ENCODE measurements at regions not wholly inside any gene's neighbourhood (a gene's known extent, or its start where the extent isn't known, plus 50 kb on each side); places are given as distances from the start of the nearest gene placed in this dataset.

DNA sequence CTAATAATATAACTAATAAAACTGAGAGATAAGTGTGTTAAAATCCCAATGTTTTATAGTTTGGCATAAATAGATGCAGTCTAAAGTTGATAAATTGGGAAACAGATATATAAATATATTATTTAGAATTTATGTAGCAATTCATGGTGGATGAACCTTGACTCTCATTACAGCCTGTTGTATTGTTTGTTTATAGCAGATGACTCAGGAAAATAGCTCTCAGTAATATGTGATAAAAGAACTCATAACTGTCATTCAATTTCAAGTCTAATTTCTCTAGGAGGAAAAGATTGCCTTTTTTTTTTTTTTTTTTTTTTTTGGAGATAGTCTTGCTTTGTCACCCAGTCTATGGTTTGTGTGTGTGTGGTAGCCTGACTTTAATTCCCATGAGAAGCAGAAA is 603.2 kb upstream of the PKN2 start:
- CTCF ChIA-PET, result no interaction called here
- SMC1A ChIA-PET (ENCODE audit: uncharacterized antibody, unreplicated experiment), result interaction anchor here (0.6 kb wide), 1 partner anchor 24 kb away, joined by 3 read pairs; no protein-coding TSS in a partner anchor
- H3K36me3 ChIP-seq (ENCODE audit: control insufficient read depth in 2 of 2, insufficient read depth in 2 of 2, low read length in 1 of 2), result no peaks in the 10 kb centered on the region
- in situ Hi-C loops (cut with MboI), result no loop called here
- DNase-seq (ENCODE audit: low read depth, low spot score) (no peak), FAIRE-seq (no peak), ATAC-seq (no peak)
- H3K9me3 ChIP-seq (replicated peaks; ENCODE audit: control insufficient read depth, insufficient read depth, low read length), result no peaks in the 10 kb centered on the region
- POLR2A ChIA-PET, result no interaction called here
- no TSS peak for BruUV-seq (replicated peaks)
- H3K4me1 ChIP-seq (ENCODE audit: control insufficient read depth, insufficient read depth, low read length), result no peaks in the 10 kb centered on the region
- H3K27me3 ChIP-seq (replicated peaks in 1 of 2; ENCODE audit: control insufficient read depth in 2 of 2, insufficient read depth in 2 of 2, low read length in 1 of 2), result no peaks in the 10 kb centered on the region
- H3K4me3 ChIP-seq, result no peak overlapping the region
- no peak overlapping the region for H3K27ac ChIP-seq (ENCODE audit: control insufficient read depth, insufficient read depth)
- intact Hi-C loops (cut with micrococcal nuclease; ENCODE audit: unreplicated experiment), result no loop called here
- RAD21 ChIA-PET (ENCODE audit: unreplicated experiment), result interaction anchor here (0.7 kb wide), 1 partner anchor 111 kb away, joined by 3 read pairs; no protein-coding TSS in a partner anchor
- H3K79me2 ChIP-seq (ENCODE audit: control insufficient read depth, insufficient read depth, low read length), result no peaks in the 10 kb centered on the region
- H2AFZ ChIP-seq (ENCODE audit: control insufficient read depth, low read depth, low read length), result no peak overlapping the region
- no peak for TF ChIP-seq CHD1 (IDR thresholded peaks at IDR 0.05; ENCODE audit: low read depth, low read length)
- TF ChIP-seq IRF4 (IDR thresholded peaks at IDR 0.05; ENCODE audit: low read depth, low read length), result no peak
- TF ChIP-seq JUNB (IDR thresholded peaks at IDR 0.05), result no peak
- no peak for TF ChIP-seq SPI1 (IDR thresholded peaks at IDR 0.05; ENCODE audit: borderline replicate concordance, insufficient read depth, low read depth, low read length)
- no peak for TF ChIP-seq SUPT20H (IDR thresholded peaks at IDR 0.05; ENCODE audit: borderline replicate concordance, control insufficient read depth, low read depth, low read length)
- TF ChIP-seq IKZF2 (IDR thresholded peaks at IDR 0.05), result no peak
- no peak for TF ChIP-seq LARP7 (IDR thresholded peaks at IDR 0.05)
- no peak for TF ChIP-seq RAD51 (IDR thresholded peaks at IDR 0.05)
- H3K4me2 ChIP-seq (ENCODE audit: control insufficient read depth, insufficient read depth), result no peak overlapping the region
- H4K20me1 ChIP-seq (ENCODE audit: control insufficient read depth, insufficient read depth), result no peaks in the 10 kb centered on the region
- H3K9ac ChIP-seq (ENCODE audit: control insufficient read depth, insufficient read depth, low read length), result no peak overlapping the region

DNA sequence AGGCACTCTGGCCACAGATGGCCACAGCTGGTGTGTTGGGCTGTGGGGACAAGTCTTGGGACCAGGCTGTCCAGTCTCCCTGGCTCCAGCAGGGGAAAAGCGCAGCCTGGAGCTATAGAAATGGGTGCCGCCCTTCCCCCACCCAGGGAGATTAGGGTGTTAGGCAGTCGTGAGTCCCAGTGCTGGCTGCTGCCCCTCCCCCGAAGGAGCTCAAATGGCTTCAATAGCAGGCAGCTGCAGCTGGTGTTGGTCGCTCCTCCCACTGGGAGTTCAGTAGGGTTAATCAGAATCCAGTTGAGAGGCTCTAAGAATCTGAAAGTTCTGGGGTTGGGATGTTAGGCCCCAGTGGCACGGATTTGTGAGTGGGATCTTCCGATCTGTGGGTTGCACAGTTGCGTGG is 595.6 kb upstream of the PKN2 start:
- ChIA-PET SMC1A (ENCODE audit: uncharacterized antibody, unreplicated experiment) (no interaction called here), RAD21 (ENCODE audit: unreplicated experiment) (no interaction called here), POLR2A (no interaction called here), CTCF (no interaction called here)
- no peak overlapping the region for H2AFZ ChIP-seq (ENCODE audit: control insufficient read depth, low read depth, low read length)
- FAIRE-seq (no peak), DNase-seq (ENCODE audit: low read depth, low spot score) (no peak), ATAC-seq (no peak)
- no TSS peak for BruUV-seq (replicated peaks)
- H3K79me2 ChIP-seq (ENCODE audit: control insufficient read depth, insufficient read depth, low read length), result no peaks in the 10 kb centered on the region
- intact Hi-C loops (cut with micrococcal nuclease; ENCODE audit: unreplicated experiment), result no loop called here
- no peaks in the 10 kb centered on the region for H3K9me3 ChIP-seq (replicated peaks; ENCODE audit: control insufficient read depth, insufficient read depth, low read length)
- H3K4me1 ChIP-seq (ENCODE audit: control insufficient read depth, insufficient read depth, low read length), result no peaks in the 10 kb centered on the region
- no peaks in the 10 kb centered on the region for H4K20me1 ChIP-seq (ENCODE audit: control insufficient read depth, insufficient read depth)
- no peak overlapping the region for H3K9ac ChIP-seq (ENCODE audit: control insufficient read depth, insufficient read depth, low read length)
- in situ Hi-C loops (cut with MboI), result no loop called here
- H3K27me3 ChIP-seq (replicated peaks in 1 of 2; ENCODE audit: control insufficient read depth in 2 of 2, insufficient read depth in 2 of 2, low read length in 1 of 2), result no peaks in the 10 kb centered on the region
- WGBS (ENCODE audit: insufficient coverage, insufficient replicate concordance, low lambda C conversion rate, missing lambda C conversion rate), result 17% methylated on average over 8 of the region's 8 CpGs
- H3K4me2 ChIP-seq (ENCODE audit: control insufficient read depth, insufficient read depth), result no peak overlapping the region
- no peak overlapping the region for H3K27ac ChIP-seq (ENCODE audit: control insufficient read depth, insufficient read depth)
- no peaks in the 10 kb centered on the region for H3K36me3 ChIP-seq (ENCODE audit: control insufficient read depth in 2 of 2, insufficient read depth in 2 of 2, low read length in 1 of 2)
- H3K4me3 ChIP-seq, result no peak overlapping the region
- TF ChIP-seq RAD51 (IDR thresholded peaks at IDR 0.05) (no peak), ZBTB4 (CRISPR knock-in tag; IDR thresholded peaks at IDR 0.05) (no peak), MYB (IDR thresholded peaks at IDR 0.05; ENCODE audit: borderline replicate concordance, low read depth, low read length) (no peak), PAX8 (IDR thresholded peaks at IDR 0.05) (no peak)
- TF ChIP-seq, protein P1, sequence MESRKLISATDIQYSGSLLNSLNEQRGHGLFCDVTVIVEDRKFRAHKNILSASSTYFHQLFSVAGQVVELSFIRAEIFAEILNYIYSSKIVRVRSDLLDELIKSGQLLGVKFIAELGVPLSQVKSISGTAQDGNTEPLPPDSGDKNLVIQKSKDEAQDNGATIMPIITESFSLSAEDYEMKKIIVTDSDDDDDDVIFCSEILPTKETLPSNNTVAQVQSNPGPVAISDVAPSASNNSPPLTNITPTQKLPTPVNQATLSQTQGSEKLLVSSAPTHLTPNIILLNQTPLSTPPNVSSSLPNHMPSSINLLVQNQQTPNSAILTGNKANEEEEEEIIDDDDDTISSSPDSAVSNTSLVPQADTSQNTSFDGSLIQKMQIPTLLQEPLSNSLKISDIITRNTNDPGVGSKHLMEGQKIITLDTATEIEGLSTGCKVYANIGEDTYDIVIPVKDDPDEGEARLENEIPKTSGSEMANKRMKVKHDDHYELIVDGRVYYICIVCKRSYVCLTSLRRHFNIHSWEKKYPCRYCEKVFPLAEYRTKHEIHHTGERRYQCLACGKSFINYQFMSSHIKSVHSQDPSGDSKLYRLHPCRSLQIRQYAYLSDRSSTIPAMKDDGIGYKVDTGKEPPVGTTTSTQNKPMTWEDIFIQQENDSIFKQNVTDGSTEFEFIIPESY (IDR thresholded peaks at IDR 0.05), result no peak

Data from GM12878 (cell line).